ENCODE measurements at regions not wholly inside any gene's neighbourhood (a gene's known extent, or its start where the extent isn't known, plus 50 kb on each side); places are given as distances from the start of the nearest gene placed in this dataset.
"Not testable (repeated sequence)": the region's sequence is repeated elsewhere in the genome, so short reads cannot be mapped to it uniquely, and the experiment has no call there.

- no peak overlapping the region for H3K4me3 ChIP-seq (ENCODE audit: low read length)
- H3K36me3 ChIP-seq (ENCODE audit: insufficient read depth, low read length), result no peaks in the 10 kb centered on the region
- no peaks in the 10 kb centered on the region for H3K4me1 ChIP-seq (ENCODE audit: insufficient read depth, low read length)
- no peaks in the 10 kb centered on the region for H3K9me3 ChIP-seq (ENCODE audit: insufficient read depth, low read depth, low read length)
- H3K27ac ChIP-seq (ENCODE audit: low read depth, low read length), result no peak overlapping the region
- no peaks in the 10 kb centered on the region for H3K27me3 ChIP-seq (ENCODE audit: insufficient read depth, low read length)
- H3K9ac ChIP-seq (ENCODE audit: low read depth, low read length), result no peak overlapping the region
These were observed 53.5 kb downstream of the XCL2 start for GRCh38 chr1:168490306-168490705.

- Histone ChIP-seq H3K27ac (ENCODE audit: low read depth, low read length) (no peak overlapping the region), H3K4me3 (ENCODE audit: low read length) (no peak overlapping the region), H3K9me3 (ENCODE audit: insufficient read depth, low read depth, low read length) (no peaks in the 10 kb centered on the region), H3K4me1 (ENCODE audit: insufficient read depth, low read length) (no peaks in the 10 kb centered on the region), H3K36me3 (ENCODE audit: insufficient read depth, low read length) (no peaks in the 10 kb centered on the region), H3K27me3 (ENCODE audit: insufficient read depth, low read length) (no peaks in the 10 kb centered on the region), H3K9ac (ENCODE audit: low read depth, low read length) (no peak overlapping the region)
- WGBS, result 100% methylated on average over 1 of the region's 1 CpG
These were observed 55.7 kb downstream of the XCL2 start for GRCh38 chr1:168488138-168488537.

GRCh38 chr1:168486820-168487219 lies 57.0 kb downstream of the XCL2 start:
- H3K4me3 ChIP-seq (ENCODE audit: low read length); H3K9ac ChIP-seq (ENCODE audit: low read depth, low read length); H3K27me3 ChIP-seq (ENCODE audit: insufficient read depth, low read length); H3K9me3 ChIP-seq (ENCODE audit: insufficient read depth, low read depth, low read length); H3K36me3 ChIP-seq (ENCODE audit: insufficient read depth, low read length); H3K4me1 ChIP-seq (ENCODE audit: insufficient read depth, low read length); H3K27ac ChIP-seq (ENCODE audit: low read depth, low read length): not testable (repeated sequence)
- WGBS, result 100% methylated on average over 1 of the region's 1 CpG

- Histone ChIP-seq H3K4me3 (ENCODE audit: low read length) (no peak overlapping the region), H3K36me3 (ENCODE audit: insufficient read depth, low read length) (no peaks in the 10 kb centered on the region), H3K27me3 (ENCODE audit: insufficient read depth, low read length) (no peaks in the 10 kb centered on the region), H3K4me1 (ENCODE audit: insufficient read depth, low read length) (peaks cover 16% of the 10 kb centered on the region), H3K27ac (ENCODE audit: low read depth, low read length) (no peak overlapping the region), H3K9ac (ENCODE audit: low read depth, low read length) (no peak overlapping the region), H3K9me3 (ENCODE audit: insufficient read depth, low read depth, low read length) (no peaks in the 10 kb centered on the region)
- WGBS, result 80% methylated on average over 3 of the region's 5 CpGs
These were observed 58.7 kb downstream of the XCL2 start for GRCh38 chr1:168485048-168485447.

- no peak overlapping the region for H3K4me3 ChIP-seq (ENCODE audit: low read length)
- H3K36me3 ChIP-seq (ENCODE audit: insufficient read depth, low read length), result no peaks in the 10 kb centered on the region
- no peaks in the 10 kb centered on the region for H3K27me3 ChIP-seq (ENCODE audit: insufficient read depth, low read length)
- H3K27ac ChIP-seq (ENCODE audit: low read depth, low read length), result no peak overlapping the region
- no peaks in the 10 kb centered on the region for H3K9me3 ChIP-seq (ENCODE audit: insufficient read depth, low read depth, low read length)
- H3K9ac ChIP-seq (ENCODE audit: low read depth, low read length), result no peak overlapping the region
- H3K4me1 ChIP-seq (ENCODE audit: insufficient read depth, low read length), result peaks cover 16% of the 10 kb centered on the region
These were observed 59.7 kb downstream of the XCL2 start for GRCh38 chr1:168484083-168484482.

GRCh38 chr1:168483539-168483938 lies 60.3 kb downstream of the XCL2 start:
- H3K27me3 ChIP-seq (ENCODE audit: insufficient read depth, low read length), result no peaks in the 10 kb centered on the region
- H3K27ac ChIP-seq (ENCODE audit: low read depth, low read length), result no peak overlapping the region
- no peak overlapping the region for H3K9ac ChIP-seq (ENCODE audit: low read depth, low read length)
- no peaks in the 10 kb centered on the region for H3K9me3 ChIP-seq (ENCODE audit: insufficient read depth, low read depth, low read length)
- H3K36me3 ChIP-seq (ENCODE audit: insufficient read depth, low read length), result no peaks in the 10 kb centered on the region
- WGBS, result 95% methylated on average over 1 of the region's 1 CpG
- H3K4me1 ChIP-seq (ENCODE audit: insufficient read depth, low read length), result peaks cover 16% of the 10 kb centered on the region
- no peak overlapping the region for H3K4me3 ChIP-seq (ENCODE audit: low read length)

- H3K36me3 ChIP-seq (ENCODE audit: insufficient read depth, low read length), result no peaks in the 10 kb centered on the region
- no peaks in the 10 kb centered on the region for H3K27me3 ChIP-seq (ENCODE audit: insufficient read depth, low read length)
- H3K9me3 ChIP-seq (ENCODE audit: insufficient read depth, low read depth, low read length), result no peaks in the 10 kb centered on the region
- no peak overlapping the region for H3K4me3 ChIP-seq (ENCODE audit: low read length)
- peaks cover 16% of the 10 kb centered on the region for H3K4me1 ChIP-seq (ENCODE audit: insufficient read depth, low read length)
- H3K9ac ChIP-seq (ENCODE audit: low read depth, low read length), result no peak overlapping the region
- H3K27ac ChIP-seq (ENCODE audit: low read depth, low read length), result no peak overlapping the region
These were observed 61.7 kb downstream of the XCL2 start for GRCh38 chr1:168482106-168482505.

- H3K4me3 ChIP-seq (ENCODE audit: low read length), result no peak overlapping the region
- no peak overlapping the region for H3K9ac ChIP-seq (ENCODE audit: low read depth, low read length)
- no peaks in the 10 kb centered on the region for H3K27me3 ChIP-seq (ENCODE audit: insufficient read depth, low read length)
- H3K36me3 ChIP-seq (ENCODE audit: insufficient read depth, low read length), result no peaks in the 10 kb centered on the region
- peaks cover 16% of the 10 kb centered on the region for H3K4me1 ChIP-seq (ENCODE audit: insufficient read depth, low read length)
- no peaks in the 10 kb centered on the region for H3K9me3 ChIP-seq (ENCODE audit: insufficient read depth, low read depth, low read length)
- no peak overlapping the region for H3K27ac ChIP-seq (ENCODE audit: low read depth, low read length)
- 96% methylated on average over 4 of the region's 4 CpGs for WGBS
These were observed 62.2 kb downstream of the XCL2 start for GRCh38 chr1:168481586-168481985.

- Histone ChIP-seq H3K9me3 (ENCODE audit: insufficient read depth, low read depth, low read length) (no peaks in the 10 kb centered on the region), H3K9ac (ENCODE audit: low read depth, low read length) (no peak overlapping the region), H3K4me1 (ENCODE audit: insufficient read depth, low read length) (peaks cover 16% of the 10 kb centered on the region), H3K27ac (ENCODE audit: low read depth, low read length) (no peak overlapping the region), H3K4me3 (ENCODE audit: low read length) (no peak overlapping the region), H3K36me3 (ENCODE audit: insufficient read depth, low read length) (no peaks in the 10 kb centered on the region), H3K27me3 (ENCODE audit: insufficient read depth, low read length) (no peaks in the 10 kb centered on the region)
- WGBS, result 84% methylated on average over 2 of the region's 2 CpGs
These were observed 62.8 kb downstream of the XCL2 start for GRCh38 chr1:168480997-168481396.

GRCh38 chr1:168477792-168478191 lies 66.0 kb downstream of the XCL2 start:
- Histone ChIP-seq H3K4me3 (ENCODE audit: low read length) (no peak overlapping the region), H3K27me3 (ENCODE audit: insufficient read depth, low read length) (no peaks in the 10 kb centered on the region), H3K9ac (ENCODE audit: low read depth, low read length) (no peak overlapping the region), H3K4me1 (ENCODE audit: insufficient read depth, low read length) (peaks cover 16% of the 10 kb centered on the region), H3K36me3 (ENCODE audit: insufficient read depth, low read length) (no peaks in the 10 kb centered on the region), H3K9me3 (ENCODE audit: insufficient read depth, low read depth, low read length) (peaks cover 14% of the 10 kb centered on the region), H3K27ac (ENCODE audit: low read depth, low read length) (no peak overlapping the region)

GRCh38 chr1:168476588-168477385 lies 67.0 kb downstream of the XCL2 start:
- peaks cover 14% of the 10 kb centered on the region for H3K9me3 ChIP-seq (ENCODE audit: insufficient read depth, low read depth, low read length)
- H3K27me3 ChIP-seq (ENCODE audit: insufficient read depth, low read length), result no peaks in the 10 kb centered on the region
- WGBS, result 93% methylated on average over 7 of the region's 7 CpGs
- peaks cover 12% of the 10 kb centered on the region for H3K4me1 ChIP-seq (ENCODE audit: insufficient read depth, low read length)
- no peak overlapping the region for H3K27ac ChIP-seq (ENCODE audit: low read depth, low read length)
- no peaks in the 10 kb centered on the region for H3K36me3 ChIP-seq (ENCODE audit: insufficient read depth, low read length)
- H3K4me3 ChIP-seq (ENCODE audit: low read length), result no peak overlapping the region
- no peak overlapping the region for H3K9ac ChIP-seq (ENCODE audit: low read depth, low read length)

GRCh38 chr1:168474322-168474721 lies 69.5 kb downstream of the XCL2 start:
- peaks cover 8% of the 10 kb centered on the region; the same call in 1 of the 2 replicates for H3K4me1 ChIP-seq (ENCODE audit: insufficient read depth, low read length)
- H3K27ac ChIP-seq (ENCODE audit: low read depth, low read length), result no peak overlapping the region
- no peaks in the 10 kb centered on the region for H3K36me3 ChIP-seq (ENCODE audit: insufficient read depth, low read length)
- no peak overlapping the region for H3K9ac ChIP-seq (ENCODE audit: low read depth, low read length)
- H3K4me3 ChIP-seq (ENCODE audit: low read length), result no peak overlapping the region
- WGBS, result 95% methylated on average over 1 of the region's 1 CpG
- peaks cover 14% of the 10 kb centered on the region for H3K9me3 ChIP-seq (ENCODE audit: insufficient read depth, low read depth, low read length)
- H3K27me3 ChIP-seq (ENCODE audit: insufficient read depth, low read length), result no peaks in the 10 kb centered on the region
